Neural cell (in vitro differentiated cells): ENCODE measurements at regions not wholly inside any gene's neighbourhood (a gene's known extent, or its start where the extent isn't known, plus 50 kb on each side); places are given as distances from the start of the nearest gene placed in this dataset.

Experiments
- MXI1 ChIP-seq: fragments of 450-650 bp; conservative IDR thresholded peaks from 2 replicates; pipeline ENCODE4 v1.6.1; 2014; ENCODE audit warnings: antibody characterized with exemption, mild to moderate bottlenecking; ENCODE audit not compliant: poor library complexity, severe bottlenecking
- POLR2AphosphoS5 ChIP-seq: IDR thresholded peaks from 2 replicates; pipeline ENCODE4 v1.6.1; 2012
- REST ChIP-seq: IDR thresholded peaks from 2 replicates; pipeline ENCODE4 v1.6.1; 2012; ENCODE audit warnings: borderline replicate concordance

DNA sequence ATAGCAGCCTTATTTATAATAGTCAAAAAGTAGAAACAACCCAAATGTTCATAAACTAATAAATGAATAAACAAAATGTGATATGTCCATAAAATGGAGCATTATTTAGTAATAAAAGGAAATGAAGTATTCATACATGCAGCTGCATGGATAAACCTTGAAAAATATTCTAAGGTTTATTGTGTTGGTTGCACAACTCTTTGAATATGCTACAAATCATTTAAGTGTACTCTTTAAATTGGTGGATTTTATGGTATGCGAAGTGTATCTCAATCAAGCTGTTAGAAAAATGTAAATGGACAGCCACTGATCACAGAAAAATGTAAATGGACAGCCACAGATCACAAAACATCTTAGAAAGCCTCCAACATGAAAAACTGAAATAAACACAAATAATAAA, 73.2 kb upstream of the SLC38A4 start:
- no peak for TF ChIP-seq MXI1
- TF ChIP-seq POLR2AphosphoS5 = no peak
- TF ChIP-seq REST = no peak
